Panc1 (cell line): ENCODE measurements at regions not wholly inside any gene's neighbourhood (a gene's known extent, or its start where the extent isn't known, plus 50 kb on each side); places are given as distances from the start of the nearest gene placed in this dataset.

Experiments
- ATAC-seq: fragments of 200-7000 bp; cut with Tn5 transposase; 2 replicates; pipeline ENCODE4 v1.9.1; 2020; ENCODE audit warnings: mild to moderate bottlenecking, moderate library complexity
- BruUV-seq: library from RNA; stranded (reverse); fragments of 400-500 nt; replicated peaks from 2 replicates; lab custom pipeline; 2021; lab: Mats Ljungman, UMichigan
- CTCF ChIA-PET: fragments of 300-600 bp; sonication (Branson Sonifier 250); formaldehyde crosslinking; loops from one replicate; lab custom pipeline; 2022; ENCODE audit warnings: antibody characterized with exemption; lab: Charles Lee
- POLR2A ChIA-PET: fragments of 300-600 bp; sonication (Branson Sonifier 250); formaldehyde crosslinking; loops from one replicate; lab custom pipeline; 2022; ENCODE audit warnings: antibody characterized with exemption; lab: Charles Lee
- DNase-seq: peaks from one replicate; pipeline ENCODE4 v3.0.0-alpha.2; 2010; ENCODE audit warnings: low read depth, low spot score
- H3K27ac ChIP-seq: 2 replicates; pipeline ENCODE4 v1.5.1; 2011; ENCODE audit warnings: mild to moderate bottlenecking, low read length, inconsistent platforms
- H3K27me3 ChIP-seq: fragments of 200-500 bp; sonication (Bioruptor generic); 2 replicates; pipeline ENCODE4 v1.6.0; 2014; ENCODE audit warnings: low read length, inconsistent platforms; ENCODE audit not compliant: control insufficient read depth, insufficient read depth
- H3K36me3 ChIP-seq: fragments of 200-500 bp; sonication (Bioruptor generic); 2 replicates; pipeline ENCODE4 v1.5.1; 2014; ENCODE audit warnings: inconsistent platforms, mild to moderate bottlenecking, low read length, moderate library complexity; ENCODE audit not compliant: control insufficient read depth, insufficient read depth
- H3K4me1 ChIP-seq: 2 replicates; pipeline ENCODE4 v1.5.1; 2011; ENCODE audit warnings: inconsistent platforms, mild to moderate bottlenecking, low read length, moderate library complexity; ENCODE audit not compliant: control insufficient read depth, insufficient read depth
- H3K4me3 ChIP-seq, 2 experiments: 2 replicates each; pipeline ENCODE4 v1.5.1; 2011 to 2012; ENCODE audit warnings: low read depth in 2 of 2, low read length in 2 of 2, mild to moderate bottlenecking in 2 of 2, inconsistent platforms in 1 of 2, moderate library complexity in 1 of 2
- H3K9me3 ChIP-seq: fragments of 200-500 bp; sonication (Bioruptor generic); 2 replicates; pipeline ENCODE4 v1.5.1; 2014; ENCODE audit warnings: low read depth, mild to moderate bottlenecking, inconsistent platforms, low read length, moderate library complexity; ENCODE audit not compliant: control insufficient read depth, insufficient read depth
- POLR2AphosphoS5 ChIP-seq: IDR thresholded peaks from 2 replicates; pipeline ENCODE4 v1.6.1; 2012; ENCODE audit warnings: mild to moderate bottlenecking, low read depth, low read length, moderate library complexity
- REST ChIP-seq, 2 experiments: IDR thresholded peaks; 2 replicates each; pipeline ENCODE4 v1.6.1; 2011 to 2012; ENCODE audit warnings: low read depth in 2 of 2, control low read depth in 1 of 2, low read length in 1 of 2, mild to moderate bottlenecking in 1 of 2, moderate library complexity in 1 of 2; ENCODE audit not compliant: insufficient read depth in 1 of 2
- SIN3A ChIP-seq: IDR thresholded peaks from 2 replicates; pipeline ENCODE4 v1.6.1; 2012; ENCODE audit warnings: low read depth, mild to moderate bottlenecking, low read length, moderate library complexity, borderline replicate concordance; ENCODE audit not compliant: insufficient read depth
- TCF7L2 ChIP-seq: IDR thresholded peaks from 2 replicates; pipeline ENCODE4 v1.6.1; 2011; ENCODE audit warnings: mild to moderate bottlenecking, low read depth, low read length, inconsistent platforms
- in situ Hi-C: cut with HindIII; loops from 2 replicates; pipeline ENCODE4 v1.10.0; 2016; ENCODE audit warnings: low sequenced_read_pairs, low pct_unique_long_range_greater_than_20kb
- intact Hi-C: fragments of 100-400 bp; cut with micrococcal nuclease; formaldehyde crosslinking; loops from one replicate; pipeline ENCODE4 v1.10.0; 2022; ENCODE audit not compliant: unreplicated experiment
- TF ChIP-seq, protein P1 (sequence below): fragments of 450-650 bp; IDR thresholded peaks from 2 replicates; pipeline ENCODE4 v1.5.1; 2017; ENCODE audit warnings: mild to moderate bottlenecking

GRCh38 chr2:210912779-210913178 lies 356.4 kb downstream of the CPS1 start:
- no peaks in the 10 kb centered on the region; the same call in 1 of the 2 replicates for H3K9me3 ChIP-seq
- ChIA-PET CTCF (no interaction called here), POLR2A (no interaction called here)
- no TSS peak for BruUV-seq
- ATAC-seq (no peak), DNase-seq (no peak)
- in situ Hi-C loops, result no loop called here
- no peaks in the 10 kb centered on the region for H3K4me1 ChIP-seq
- H3K27ac ChIP-seq, result no peak overlapping the region
- H3K27me3 ChIP-seq, result no peaks in the 10 kb centered on the region
- TF ChIP-seq SIN3A, result no peak
- TF ChIP-seq, protein P1, sequence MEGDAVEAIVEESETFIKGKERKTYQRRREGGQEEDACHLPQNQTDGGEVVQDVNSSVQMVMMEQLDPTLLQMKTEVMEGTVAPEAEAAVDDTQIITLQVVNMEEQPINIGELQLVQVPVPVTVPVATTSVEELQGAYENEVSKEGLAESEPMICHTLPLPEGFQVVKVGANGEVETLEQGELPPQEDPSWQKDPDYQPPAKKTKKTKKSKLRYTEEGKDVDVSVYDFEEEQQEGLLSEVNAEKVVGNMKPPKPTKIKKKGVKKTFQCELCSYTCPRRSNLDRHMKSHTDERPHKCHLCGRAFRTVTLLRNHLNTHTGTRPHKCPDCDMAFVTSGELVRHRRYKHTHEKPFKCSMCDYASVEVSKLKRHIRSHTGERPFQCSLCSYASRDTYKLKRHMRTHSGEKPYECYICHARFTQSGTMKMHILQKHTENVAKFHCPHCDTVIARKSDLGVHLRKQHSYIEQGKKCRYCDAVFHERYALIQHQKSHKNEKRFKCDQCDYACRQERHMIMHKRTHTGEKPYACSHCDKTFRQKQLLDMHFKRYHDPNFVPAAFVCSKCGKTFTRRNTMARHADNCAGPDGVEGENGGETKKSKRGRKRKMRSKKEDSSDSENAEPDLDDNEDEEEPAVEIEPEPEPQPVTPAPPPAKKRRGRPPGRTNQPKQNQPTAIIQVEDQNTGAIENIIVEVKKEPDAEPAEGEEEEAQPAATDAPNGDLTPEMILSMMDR, result no peak
- no peak for TF ChIP-seq REST (IDR thresholded peaks at IDR 0.05; ENCODE audit: insufficient read depth in 1 of 2, low read depth in 2 of 2, low read length in 1 of 2)
- TF ChIP-seq TCF7L2, result no peak
- no peak for TF ChIP-seq POLR2AphosphoS5
- intact Hi-C loops, result no loop called here
- H3K36me3 ChIP-seq, result no peaks in the 10 kb centered on the region
- H3K4me3 ChIP-seq, result no peak overlapping the region

DNA sequence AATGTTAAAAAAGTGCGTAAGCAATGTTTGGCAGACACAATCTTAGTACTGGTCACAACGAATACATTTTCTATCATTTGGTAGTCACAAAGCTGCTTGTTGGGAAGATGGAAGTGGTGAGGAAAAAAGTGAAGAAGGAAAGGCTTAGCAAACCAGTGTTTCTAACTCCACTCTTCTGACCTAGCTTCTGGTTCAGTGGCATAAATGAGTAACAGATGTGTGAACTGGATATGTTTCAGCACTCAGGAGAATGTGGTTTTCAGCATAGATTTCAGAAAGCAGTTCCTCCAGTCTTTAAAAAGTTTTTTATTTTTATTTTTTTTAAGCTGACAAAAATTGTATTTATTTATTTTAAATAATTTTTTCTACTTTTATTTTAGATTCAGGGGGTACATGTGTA lies 357.1 kb downstream of the CPS1 start:
- Histone ChIP-seq H3K27me3 (no peaks in the 10 kb centered on the region), H3K4me1 (no peaks in the 10 kb centered on the region), H3K4me3 (no peak overlapping the region), H3K27ac (no peak overlapping the region), H3K36me3 (no peaks in the 10 kb centered on the region), H3K9me3 (no peaks in the 10 kb centered on the region; the same call in 1 of the 2 replicates)
- intact Hi-C loops, result no loop called here
- BruUV-seq, result no TSS peak
- no peak for DNase-seq
- ATAC-seq, result no peak
- in situ Hi-C loops, result no loop called here
- ChIA-PET CTCF (no interaction called here), POLR2A (no interaction called here)
- no peak for TF ChIP-seq SIN3A
- TF ChIP-seq TCF7L2, result no peak
- no peak for TF ChIP-seq POLR2AphosphoS5
- no peak for TF ChIP-seq REST (IDR thresholded peaks at IDR 0.05; ENCODE audit: insufficient read depth in 1 of 2, low read depth in 2 of 2, low read length in 1 of 2)
- TF ChIP-seq, protein P1, result no peak
